HEK293 (cell line): ENCODE measurements at regions not wholly inside any gene's neighbourhood (a gene's known extent, or its start where the extent isn't known, plus 50 kb on each side); places are given as distances from the start of the nearest gene placed in this dataset.

Source experiments
- FEZF1 ChIP-seq: fragments of 450-650 bp; formaldehyde crosslinking; IDR thresholded peaks from 2 replicates; pipeline ENCODE4 v1.5.1; 2016; ENCODE audit warnings: missing biosample characterization, missing genetic modification characterization
- RBAK ChIP-seq: fragments of 450-650 bp; formaldehyde crosslinking; IDR thresholded peaks from 2 replicates; pipeline ENCODE4 v1.5.1; 2016; ENCODE audit warnings: missing biosample characterization, missing genetic modification characterization
- ZBTB1 ChIP-seq: fragments of 450-650 bp; formaldehyde crosslinking; IDR thresholded peaks from 2 replicates; pipeline ENCODE4 v1.5.1; 2016; ENCODE audit warnings: missing biosample characterization, missing genetic modification characterization
- ZNF114 ChIP-seq: fragments of 450-650 bp; formaldehyde crosslinking; IDR thresholded peaks from 2 replicates; pipeline ENCODE4 v1.5.0; 2017; ENCODE audit warnings: missing biosample characterization, missing genetic modification characterization
- ZNF140 ChIP-seq: fragments of 450-650 bp; formaldehyde crosslinking; IDR thresholded peaks from 2 replicates; pipeline ENCODE4 v1.5.1; 2016; ENCODE audit warnings: missing biosample characterization, missing genetic modification characterization
- ZNF19 ChIP-seq: fragments of 450-650 bp; formaldehyde crosslinking; IDR thresholded peaks from 2 replicates; pipeline ENCODE4; 2016; ENCODE audit warnings: missing biosample characterization, missing genetic modification characterization, low read depth
- ZNF202 ChIP-seq: fragments of 450-650 bp; formaldehyde crosslinking; IDR thresholded peaks from 2 replicates; pipeline ENCODE4 v1.5.1; 2016; ENCODE audit warnings: missing biosample characterization, missing genetic modification characterization, borderline replicate concordance
- ZNF274 ChIP-seq, 2 experiments: fragments of 200-500 bp in 1 of 2; fragments of 450-650 bp in 1 of 2; sonication (Bioruptor generic) in 1 of 2; formaldehyde crosslinking in 1 of 2; IDR thresholded peaks; 2 replicates each; pipeline versions ENCODE4 v1.5.1 to v1.6.1; 2014 to 2016; ENCODE audit warnings: borderline replicate concordance in 1 of 2, inconsistent platforms in 1 of 2, low read length in 1 of 2, missing biosample characterization in 1 of 2, missing genetic modification characterization in 1 of 2
- ZNF677 ChIP-seq: fragments of 450-650 bp; IDR thresholded peaks from 2 replicates; pipeline ENCODE4 v1.5.0; 2018; ENCODE audit warnings: missing biosample characterization, mild to moderate bottlenecking, missing genetic modification characterization, moderate library complexity
- TF ChIP-seq, protein P1 (sequence below): fragments of 450-650 bp; formaldehyde crosslinking; IDR thresholded peaks from 2 replicates; pipeline ENCODE4 v1.5.1; 2016; ENCODE audit warnings: missing biosample characterization, missing genetic modification characterization
- TF ChIP-seq, protein P2 (sequence below): fragments of 450-650 bp; formaldehyde crosslinking; IDR thresholded peaks from 2 replicates; pipeline ENCODE4 v1.5.1; 2017; ENCODE audit warnings: missing biosample characterization, missing genetic modification characterization
- TF ChIP-seq, protein P3 (sequence below): fragments of 450-650 bp; formaldehyde crosslinking; IDR thresholded peaks from 2 replicates; pipeline ENCODE4 v1.5.1; 2017; ENCODE audit warnings: missing biosample characterization, mild to moderate bottlenecking, missing genetic modification characterization, moderate library complexity
- TF ChIP-seq, protein P4 (sequence below): fragments of 450-650 bp; formaldehyde crosslinking; conservative IDR thresholded peaks from 2 replicates; pipeline ENCODE4 v1.5.1; 2016; ENCODE audit warnings: low read depth, missing biosample characterization, missing genetic modification characterization
- TF ChIP-seq, protein P5 (sequence below): fragments of 450-650 bp; formaldehyde crosslinking; IDR thresholded peaks from 2 replicates; pipeline ENCODE4 v1.5.1; 2016; ENCODE audit warnings: missing biosample characterization, missing genetic modification characterization

DNA sequence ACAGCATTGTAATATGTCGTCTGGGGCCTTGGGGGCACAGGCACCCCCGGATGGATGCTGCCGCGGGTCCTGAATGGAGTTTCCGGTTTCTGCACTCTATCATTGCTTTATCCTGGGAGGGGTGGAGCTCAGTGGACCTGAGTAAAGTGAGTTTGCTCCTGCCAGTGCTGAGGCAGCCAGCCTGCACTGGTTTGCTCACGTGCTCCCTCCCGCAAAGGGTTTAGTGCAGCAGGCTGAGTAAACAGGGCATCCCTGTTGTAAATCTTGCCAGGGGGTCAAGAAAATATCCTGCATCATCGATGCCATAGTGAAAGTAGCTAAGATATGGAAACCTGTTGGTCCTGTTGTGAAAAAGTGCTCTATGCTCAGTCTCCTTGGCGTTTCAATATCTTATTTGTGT lies 85.6 kb upstream of the BRINP3 start:
- TF ChIP-seq ZNF19 (tag by site-specific recombination): no peak
- TF ChIP-seq, protein P1, sequence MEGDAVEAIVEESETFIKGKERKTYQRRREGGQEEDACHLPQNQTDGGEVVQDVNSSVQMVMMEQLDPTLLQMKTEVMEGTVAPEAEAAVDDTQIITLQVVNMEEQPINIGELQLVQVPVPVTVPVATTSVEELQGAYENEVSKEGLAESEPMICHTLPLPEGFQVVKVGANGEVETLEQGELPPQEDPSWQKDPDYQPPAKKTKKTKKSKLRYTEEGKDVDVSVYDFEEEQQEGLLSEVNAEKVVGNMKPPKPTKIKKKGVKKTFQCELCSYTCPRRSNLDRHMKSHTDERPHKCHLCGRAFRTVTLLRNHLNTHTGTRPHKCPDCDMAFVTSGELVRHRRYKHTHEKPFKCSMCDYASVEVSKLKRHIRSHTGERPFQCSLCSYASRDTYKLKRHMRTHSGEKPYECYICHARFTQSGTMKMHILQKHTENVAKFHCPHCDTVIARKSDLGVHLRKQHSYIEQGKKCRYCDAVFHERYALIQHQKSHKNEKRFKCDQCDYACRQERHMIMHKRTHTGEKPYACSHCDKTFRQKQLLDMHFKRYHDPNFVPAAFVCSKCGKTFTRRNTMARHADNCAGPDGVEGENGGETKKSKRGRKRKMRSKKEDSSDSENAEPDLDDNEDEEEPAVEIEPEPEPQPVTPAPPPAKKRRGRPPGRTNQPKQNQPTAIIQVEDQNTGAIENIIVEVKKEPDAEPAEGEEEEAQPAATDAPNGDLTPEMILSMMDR (tag by site-specific recombination): no peak
- TF ChIP-seq ZNF114 (tag by site-specific recombination): no peak
- TF ChIP-seq RBAK (tag by site-specific recombination): no peak
- TF ChIP-seq ZNF274 (IDR thresholded peaks at IDR 0.05; ENCODE audit: low read length): no peak
- TF ChIP-seq ZNF274 (tag by site-specific recombination; IDR thresholded peaks at IDR 0.05; ENCODE audit: borderline replicate concordance): no peak
- TF ChIP-seq, protein P2, sequence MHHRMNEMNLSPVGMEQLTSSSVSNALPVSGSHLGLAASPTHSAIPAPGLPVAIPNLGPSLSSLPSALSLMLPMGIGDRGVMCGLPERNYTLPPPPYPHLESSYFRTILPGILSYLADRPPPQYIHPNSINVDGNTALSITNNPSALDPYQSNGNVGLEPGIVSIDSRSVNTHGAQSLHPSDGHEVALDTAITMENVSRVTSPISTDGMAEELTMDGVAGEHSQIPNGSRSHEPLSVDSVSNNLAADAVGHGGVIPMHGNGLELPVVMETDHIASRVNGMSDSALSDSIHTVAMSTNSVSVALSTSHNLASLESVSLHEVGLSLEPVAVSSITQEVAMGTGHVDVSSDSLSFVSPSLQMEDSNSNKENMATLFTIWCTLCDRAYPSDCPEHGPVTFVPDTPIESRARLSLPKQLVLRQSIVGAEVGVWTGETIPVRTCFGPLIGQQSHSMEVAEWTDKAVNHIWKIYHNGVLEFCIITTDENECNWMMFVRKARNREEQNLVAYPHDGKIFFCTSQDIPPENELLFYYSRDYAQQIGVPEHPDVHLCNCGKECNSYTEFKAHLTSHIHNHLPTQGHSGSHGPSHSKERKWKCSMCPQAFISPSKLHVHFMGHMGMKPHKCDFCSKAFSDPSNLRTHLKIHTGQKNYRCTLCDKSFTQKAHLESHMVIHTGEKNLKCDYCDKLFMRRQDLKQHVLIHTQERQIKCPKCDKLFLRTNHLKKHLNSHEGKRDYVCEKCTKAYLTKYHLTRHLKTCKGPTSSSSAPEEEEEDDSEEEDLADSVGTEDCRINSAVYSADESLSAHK (tag by site-specific recombination): no peak
- no peak for TF ChIP-seq ZNF202 (tag by site-specific recombination)
- TF ChIP-seq, protein P3, sequence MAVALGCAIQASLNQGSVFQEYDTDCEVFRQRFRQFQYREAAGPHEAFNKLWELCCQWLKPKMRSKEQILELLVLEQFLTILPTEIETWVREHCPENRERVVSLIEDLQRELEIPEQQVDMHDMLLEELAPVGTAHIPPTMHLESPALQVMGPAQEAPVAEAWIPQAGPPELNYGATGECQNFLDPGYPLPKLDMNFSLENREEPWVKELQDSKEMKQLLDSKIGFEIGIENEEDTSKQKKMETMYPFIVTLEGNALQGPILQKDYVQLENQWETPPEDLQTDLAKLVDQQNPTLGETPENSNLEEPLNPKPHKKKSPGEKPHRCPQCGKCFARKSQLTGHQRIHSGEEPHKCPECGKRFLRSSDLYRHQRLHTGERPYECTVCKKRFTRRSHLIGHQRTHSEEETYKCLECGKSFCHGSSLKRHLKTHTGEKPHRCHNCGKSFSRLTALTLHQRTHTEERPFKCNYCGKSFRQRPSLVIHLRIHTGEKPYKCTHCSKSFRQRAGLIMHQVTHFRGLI (tag by site-specific recombination): no peak
- TF ChIP-seq ZBTB1 (tag by site-specific recombination): no peak
- TF ChIP-seq FEZF1 (tag by site-specific recombination): no peak
- TF ChIP-seq ZNF677: no peak
- TF ChIP-seq ZNF140 (tag by site-specific recombination): no peak
- TF ChIP-seq, protein P4, sequence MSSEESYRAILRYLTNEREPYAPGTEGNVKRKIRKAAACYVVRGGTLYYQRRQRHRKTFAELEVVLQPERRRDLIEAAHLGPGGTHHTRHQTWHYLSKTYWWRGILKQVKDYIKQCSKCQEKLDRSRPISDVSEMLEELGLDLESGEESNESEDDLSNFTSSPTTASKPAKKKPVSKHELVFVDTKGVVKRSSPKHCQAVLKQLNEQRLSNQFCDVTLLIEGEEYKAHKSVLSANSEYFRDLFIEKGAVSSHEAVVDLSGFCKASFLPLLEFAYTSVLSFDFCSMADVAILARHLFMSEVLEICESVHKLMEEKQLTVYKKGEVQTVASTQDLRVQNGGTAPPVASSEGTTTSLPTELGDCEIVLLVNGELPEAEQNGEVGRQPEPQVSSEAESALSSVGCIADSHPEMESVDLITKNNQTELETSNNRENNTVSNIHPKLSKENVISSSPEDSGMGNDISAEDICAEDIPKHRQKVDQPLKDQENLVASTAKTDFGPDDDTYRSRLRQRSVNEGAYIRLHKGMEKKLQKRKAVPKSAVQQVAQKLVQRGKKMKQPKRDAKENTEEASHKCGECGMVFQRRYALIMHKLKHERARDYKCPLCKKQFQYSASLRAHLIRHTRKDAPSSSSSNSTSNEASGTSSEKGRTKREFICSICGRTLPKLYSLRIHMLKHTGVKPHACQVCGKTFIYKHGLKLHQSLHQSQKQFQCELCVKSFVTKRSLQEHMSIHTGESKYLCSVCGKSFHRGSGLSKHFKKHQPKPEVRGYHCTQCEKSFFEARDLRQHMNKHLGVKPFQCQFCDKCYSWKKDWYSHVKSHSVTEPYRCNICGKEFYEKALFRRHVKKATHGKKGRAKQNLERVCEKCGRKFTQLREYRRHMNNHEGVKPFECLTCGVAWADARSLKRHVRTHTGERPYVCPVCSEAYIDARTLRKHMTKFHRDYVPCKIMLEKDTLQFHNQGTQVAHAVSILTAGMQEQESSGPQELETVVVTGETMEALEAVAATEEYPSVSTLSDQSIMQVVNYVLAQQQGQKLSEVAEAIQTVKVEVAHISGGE: no peak
- TF ChIP-seq, protein P5, sequence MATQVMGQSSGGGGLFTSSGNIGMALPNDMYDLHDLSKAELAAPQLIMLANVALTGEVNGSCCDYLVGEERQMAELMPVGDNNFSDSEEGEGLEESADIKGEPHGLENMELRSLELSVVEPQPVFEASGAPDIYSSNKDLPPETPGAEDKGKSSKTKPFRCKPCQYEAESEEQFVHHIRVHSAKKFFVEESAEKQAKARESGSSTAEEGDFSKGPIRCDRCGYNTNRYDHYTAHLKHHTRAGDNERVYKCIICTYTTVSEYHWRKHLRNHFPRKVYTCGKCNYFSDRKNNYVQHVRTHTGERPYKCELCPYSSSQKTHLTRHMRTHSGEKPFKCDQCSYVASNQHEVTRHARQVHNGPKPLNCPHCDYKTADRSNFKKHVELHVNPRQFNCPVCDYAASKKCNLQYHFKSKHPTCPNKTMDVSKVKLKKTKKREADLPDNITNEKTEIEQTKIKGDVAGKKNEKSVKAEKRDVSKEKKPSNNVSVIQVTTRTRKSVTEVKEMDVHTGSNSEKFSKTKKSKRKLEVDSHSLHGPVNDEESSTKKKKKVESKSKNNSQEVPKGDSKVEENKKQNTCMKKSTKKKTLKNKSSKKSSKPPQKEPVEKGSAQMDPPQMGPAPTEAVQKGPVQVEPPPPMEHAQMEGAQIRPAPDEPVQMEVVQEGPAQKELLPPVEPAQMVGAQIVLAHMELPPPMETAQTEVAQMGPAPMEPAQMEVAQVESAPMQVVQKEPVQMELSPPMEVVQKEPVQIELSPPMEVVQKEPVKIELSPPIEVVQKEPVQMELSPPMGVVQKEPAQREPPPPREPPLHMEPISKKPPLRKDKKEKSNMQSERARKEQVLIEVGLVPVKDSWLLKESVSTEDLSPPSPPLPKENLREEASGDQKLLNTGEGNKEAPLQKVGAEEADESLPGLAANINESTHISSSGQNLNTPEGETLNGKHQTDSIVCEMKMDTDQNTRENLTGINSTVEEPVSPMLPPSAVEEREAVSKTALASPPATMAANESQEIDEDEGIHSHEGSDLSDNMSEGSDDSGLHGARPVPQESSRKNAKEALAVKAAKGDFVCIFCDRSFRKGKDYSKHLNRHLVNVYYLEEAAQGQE (tag by site-specific recombination): no peak
